Mammary epithelial cell (primary cell): ENCODE measurements at regions not wholly inside any gene's neighbourhood (a gene's known extent, or its start where the extent isn't known, plus 50 kb on each side); places are given as distances from the start of the nearest gene placed in this dataset.

ENCODE experiments used
- CTCF ChIP-seq, 2 donors: IDR thresholded peaks in 1 of 2; conservative IDR thresholded peaks in 1 of 2; 2 replicates each; pipeline ENCODE4 v1.5.1; 2011 to 2012; ENCODE audit warnings: inconsistent platforms in 2 of 2, low read length in 2 of 2, mild to moderate bottlenecking in 2 of 2, control low read depth in 1 of 2, low read depth in 1 of 2; ENCODE audit not compliant: insufficient read depth in 1 of 2; ENCODE audit errors: extremely low read depth in 1 of 2
- EZH2 ChIP-seq: IDR thresholded peaks from 2 replicates; pipeline ENCODE4 v1.6.1; 2012; ENCODE audit warnings: low read length, inconsistent platforms, borderline replicate concordance

GRCh38 chr18:55998071-55998522 is 410.1 kb upstream of the TCF4 start:
- TF ChIP-seq CTCF (conservative IDR thresholded peaks at IDR 0.05 in 1 of 2, IDR thresholded peaks at IDR 0.05 in 1 of 2; ENCODE audit: extremely low read depth in 1 of 2, insufficient read depth in 1 of 2, low read depth in 1 of 2, low read length in 2 of 2): peak in 1 of 2 donors; percentile 4
- no peak for TF ChIP-seq EZH2
